Panc1 (cell line): ENCODE measurements at regions not wholly inside any gene's neighbourhood (a gene's known extent, or its start where the extent isn't known, plus 50 kb on each side); places are given as distances from the start of the nearest gene placed in this dataset.

ENCODE experiments used
- REST ChIP-seq, 2 experiments: IDR thresholded peaks; 2 replicates each; pipeline ENCODE4 v1.6.1; 2011 to 2012; ENCODE audit warnings: low read depth in 2 of 2, control low read depth in 1 of 2, low read length in 1 of 2, mild to moderate bottlenecking in 1 of 2, moderate library complexity in 1 of 2; ENCODE audit not compliant: insufficient read depth in 1 of 2
- TF ChIP-seq, protein P1 (sequence below): fragments of 450-650 bp; IDR thresholded peaks from 2 replicates; pipeline ENCODE4 v1.5.1; 2017; ENCODE audit warnings: mild to moderate bottlenecking

DNA sequence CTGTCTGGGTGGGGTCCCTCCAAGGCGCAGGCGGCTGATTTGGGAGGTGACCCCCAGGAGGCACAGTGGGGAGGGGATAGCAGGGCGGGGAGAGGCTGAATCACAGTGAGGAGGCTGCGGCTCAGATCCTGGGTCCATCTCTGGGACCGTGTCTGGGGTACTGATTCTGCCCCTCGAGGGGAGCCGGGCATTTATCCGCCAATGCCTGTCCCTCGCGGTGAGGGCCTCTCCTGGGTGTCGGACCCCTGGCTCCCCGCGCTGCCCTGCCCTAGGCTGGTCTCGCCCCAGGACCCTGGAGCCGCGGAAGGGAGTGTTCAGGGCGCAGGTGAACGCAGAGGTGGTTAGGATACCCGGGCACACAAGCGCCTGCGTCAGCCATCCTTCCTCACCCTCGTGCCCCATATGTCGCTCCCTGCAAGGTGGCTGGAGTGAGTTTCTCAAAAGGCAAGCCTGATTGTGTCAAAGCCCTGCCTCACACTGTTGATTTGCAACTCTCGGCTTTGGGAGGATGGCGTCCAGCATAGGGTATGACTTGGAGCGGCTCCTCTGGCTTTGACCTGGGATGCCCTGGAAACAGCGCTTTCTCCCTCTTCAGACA is 530.9 kb downstream of the PTPRU start:
- TF ChIP-seq, protein P1, sequence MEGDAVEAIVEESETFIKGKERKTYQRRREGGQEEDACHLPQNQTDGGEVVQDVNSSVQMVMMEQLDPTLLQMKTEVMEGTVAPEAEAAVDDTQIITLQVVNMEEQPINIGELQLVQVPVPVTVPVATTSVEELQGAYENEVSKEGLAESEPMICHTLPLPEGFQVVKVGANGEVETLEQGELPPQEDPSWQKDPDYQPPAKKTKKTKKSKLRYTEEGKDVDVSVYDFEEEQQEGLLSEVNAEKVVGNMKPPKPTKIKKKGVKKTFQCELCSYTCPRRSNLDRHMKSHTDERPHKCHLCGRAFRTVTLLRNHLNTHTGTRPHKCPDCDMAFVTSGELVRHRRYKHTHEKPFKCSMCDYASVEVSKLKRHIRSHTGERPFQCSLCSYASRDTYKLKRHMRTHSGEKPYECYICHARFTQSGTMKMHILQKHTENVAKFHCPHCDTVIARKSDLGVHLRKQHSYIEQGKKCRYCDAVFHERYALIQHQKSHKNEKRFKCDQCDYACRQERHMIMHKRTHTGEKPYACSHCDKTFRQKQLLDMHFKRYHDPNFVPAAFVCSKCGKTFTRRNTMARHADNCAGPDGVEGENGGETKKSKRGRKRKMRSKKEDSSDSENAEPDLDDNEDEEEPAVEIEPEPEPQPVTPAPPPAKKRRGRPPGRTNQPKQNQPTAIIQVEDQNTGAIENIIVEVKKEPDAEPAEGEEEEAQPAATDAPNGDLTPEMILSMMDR, result no peak
- TF ChIP-seq REST (IDR thresholded peaks at IDR 0.05; ENCODE audit: insufficient read depth in 1 of 2, low read depth in 2 of 2, low read length in 1 of 2), result no peak
